Stimulated activated effector memory CD8-positive, alpha-beta T cell treated with anti-CD3 and anti-CD28 coated beads, Interleukin-12 subunit alpha, Interleukin-12 subunit beta, amount 100 ng/mL, for 72 hours (primary cell): ENCODE measurements at regions not wholly inside any gene's neighbourhood (a gene's known extent, or its start where the extent isn't known, plus 50 kb on each side); places are given as distances from the start of the nearest gene placed in this dataset.

ENCODE experiments used
- ATAC-seq: fragments of 150-1000 bp; cut with Tn5 transposase; 2 replicates; pipeline ENCODE4 v1.10.0; 2021
- DNase-seq, 2 donors: peaks; one replicate each; pipeline ENCODE4 v3.0.0; 2021 to 2022; ENCODE audit warnings: low spot score in 2 of 2
- H3K27ac Mint-ChIP-seq: one replicate; pipeline ENCODE4 v1.8.0; 2022; ENCODE audit warnings: mild to moderate bottlenecking, mixed read lengths
- H3K36me3 Mint-ChIP-seq: one replicate; pipeline ENCODE4 v1.8.0; 2022; ENCODE audit warnings: mild to moderate bottlenecking, mixed read lengths
- H3K4me1 Mint-ChIP-seq: one replicate; pipeline ENCODE4 v1.8.0; 2022; ENCODE audit warnings: mixed read lengths
- H3K4me3 Mint-ChIP-seq: one replicate; pipeline ENCODE4 v1.8.0; 2022; ENCODE audit warnings: mild to moderate bottlenecking, mixed read lengths
- H3K9me3 Mint-ChIP-seq: one replicate; pipeline ENCODE4 v1.8.0; 2022; ENCODE audit warnings: mixed read lengths

GRCh38 chr2:66730441-66730840, 295.5 kb downstream of the MEIS1 start:
- DNase-seq (no peak), ATAC-seq (no peak)
- peaks cover 2% of the 10 kb centered on the region for H3K9me3 Mint-ChIP-seq
- H3K27ac Mint-ChIP-seq: no peak overlapping the region
- no peaks in the 10 kb centered on the region for H3K4me1 Mint-ChIP-seq
- H3K36me3 Mint-ChIP-seq: no peaks in the 10 kb centered on the region
- H3K4me3 Mint-ChIP-seq: no peak overlapping the region

DNA sequence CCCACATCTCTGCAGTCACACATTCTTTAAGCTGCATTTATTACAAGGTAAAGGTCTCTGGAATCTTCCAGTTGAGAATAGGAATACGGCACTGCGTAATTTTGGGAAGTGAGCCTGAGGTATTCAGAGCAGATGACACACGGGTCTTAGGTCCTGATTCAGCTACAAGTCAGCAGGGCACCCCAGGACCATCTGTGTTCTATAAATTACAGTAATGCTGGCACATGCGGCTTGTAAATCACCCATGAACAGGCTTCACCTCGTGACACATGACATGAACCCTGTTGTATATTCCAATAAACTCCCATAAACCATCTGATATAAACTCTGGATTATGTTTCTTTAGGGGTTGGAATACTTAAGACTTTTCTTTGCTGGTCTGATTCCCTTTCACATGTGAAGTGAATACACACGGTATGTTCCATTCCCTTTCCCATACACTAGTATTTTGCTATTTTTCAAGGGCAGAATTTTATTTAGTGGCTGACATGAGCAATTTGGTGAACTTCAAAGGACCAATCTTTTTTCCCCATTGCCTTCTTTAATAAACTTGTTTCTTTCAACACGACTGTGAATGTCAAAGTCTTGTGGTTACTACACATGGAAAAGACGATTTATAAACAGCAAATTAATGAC, 298.6 kb downstream of the MEIS1 start:
- no peak for DNase-seq
- no peak for ATAC-seq
- Mint-ChIP-seq H3K9me3 (no peaks in the 10 kb centered on the region), H3K4me3 (no peak overlapping the region), H3K36me3 (no peaks in the 10 kb centered on the region), H3K27ac (no peak overlapping the region), H3K4me1 (no peaks in the 10 kb centered on the region)

- ATAC-seq (no peak), DNase-seq (no peak)
- Mint-ChIP-seq H3K4me1 (no peaks in the 10 kb centered on the region), H3K27ac (no peak overlapping the region), H3K9me3 (peaks cover 2% of the 10 kb centered on the region), H3K36me3 (no peaks in the 10 kb centered on the region), H3K4me3 (no peak overlapping the region)
Measured at GRCh38 chr2:66748939-66749338, 314.0 kb downstream of the MEIS1 start.

DNA sequence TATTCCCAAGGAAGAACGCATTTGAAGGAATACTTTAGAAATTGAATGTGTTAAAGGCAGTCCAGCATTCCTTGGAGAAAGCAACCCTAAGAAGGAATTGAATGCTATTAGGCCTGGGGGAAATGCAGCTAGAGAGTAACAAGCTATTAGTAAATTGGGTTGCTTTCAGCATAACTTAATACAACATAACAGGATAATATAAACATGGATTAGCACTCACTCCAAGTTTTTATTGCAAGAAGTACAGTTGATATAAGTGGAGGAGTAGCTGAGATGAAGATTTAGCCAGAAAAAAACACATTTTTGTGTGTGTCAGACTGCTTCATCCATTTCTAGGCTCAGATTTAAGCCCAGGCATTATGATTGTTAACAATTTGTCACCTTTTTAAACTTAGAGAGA, 314.6 kb downstream of the MEIS1 start:
- H3K4me1 Mint-ChIP-seq: no peaks in the 10 kb centered on the region
- ATAC-seq (no peak), DNase-seq (no peak)
- no peak overlapping the region for H3K4me3 Mint-ChIP-seq
- H3K36me3 Mint-ChIP-seq: no peaks in the 10 kb centered on the region
- peaks cover 4% of the 10 kb centered on the region for H3K9me3 Mint-ChIP-seq
- H3K27ac Mint-ChIP-seq: no peak overlapping the region

- H3K4me1 Mint-ChIP-seq: no peaks in the 10 kb centered on the region
- DNase-seq (no peak), ATAC-seq (no peak)
- no peaks in the 10 kb centered on the region for H3K36me3 Mint-ChIP-seq
- H3K27ac Mint-ChIP-seq: no peak overlapping the region
- peaks cover 8% of the 10 kb centered on the region for H3K9me3 Mint-ChIP-seq
- H3K4me3 Mint-ChIP-seq: no peak overlapping the region
Measured at GRCh38 chr2:66753257-66753656, 318.3 kb downstream of the MEIS1 start.

GRCh38 chr2:66753660-66754059, 318.7 kb downstream of the MEIS1 start:
- ATAC-seq: no peak
- no peak for DNase-seq
- no peaks in the 10 kb centered on the region for H3K4me1 Mint-ChIP-seq
- H3K27ac Mint-ChIP-seq: no peak overlapping the region
- no peaks in the 10 kb centered on the region for H3K36me3 Mint-ChIP-seq
- H3K9me3 Mint-ChIP-seq: peaks cover 8% of the 10 kb centered on the region
- H3K4me3 Mint-ChIP-seq: no peak overlapping the region

DNA sequence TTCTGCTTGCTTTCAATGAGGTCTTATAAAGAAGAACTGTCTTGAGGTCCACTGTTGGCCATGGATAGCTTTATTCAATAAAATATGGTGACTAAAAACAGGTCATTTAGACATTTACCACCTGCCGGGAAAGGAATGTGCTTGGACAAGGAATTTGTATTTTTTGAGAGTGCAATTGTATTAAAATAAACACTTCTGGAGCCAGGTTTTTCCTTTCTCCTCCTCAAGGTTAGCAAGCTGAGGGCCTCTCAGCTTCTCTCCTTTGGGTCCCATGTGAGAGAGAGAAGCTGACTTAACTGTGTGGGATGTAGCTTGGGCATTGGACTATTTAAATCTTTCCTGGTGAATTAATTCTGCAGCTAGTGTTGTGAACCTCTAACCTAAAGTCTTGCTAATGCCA, 321.0 kb downstream of the MEIS1 start:
- Mint-ChIP-seq H3K27ac (no peak overlapping the region), H3K9me3 (peaks cover 11% of the 10 kb centered on the region), H3K36me3 (no peaks in the 10 kb centered on the region), H3K4me3 (no peak overlapping the region), H3K4me1 (no peaks in the 10 kb centered on the region)
- DNase-seq: no peak
- ATAC-seq: no peak

DNA sequence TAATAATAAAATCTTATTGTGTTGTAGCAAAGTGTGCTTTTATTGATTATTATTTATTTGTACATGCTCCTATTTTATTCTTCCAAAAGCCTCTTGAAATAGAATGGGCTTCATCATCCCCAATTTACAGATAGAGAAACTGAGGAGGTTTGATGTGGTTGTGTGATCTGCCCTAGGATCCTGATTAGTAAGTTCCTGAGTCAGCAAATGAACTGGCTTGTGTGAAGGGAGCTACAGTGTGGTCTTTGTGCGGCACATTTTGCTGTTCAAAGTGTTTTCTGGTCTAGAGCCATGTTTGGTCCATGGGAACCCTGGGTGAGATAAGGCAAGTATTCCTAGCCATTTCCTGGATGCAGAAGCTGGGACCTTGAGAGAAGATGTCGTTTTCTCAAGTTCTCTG, 326.9 kb downstream of the MEIS1 start:
- Mint-ChIP-seq H3K4me3 (no peak overlapping the region), H3K4me1 (no peaks in the 10 kb centered on the region), H3K36me3 (no peaks in the 10 kb centered on the region), H3K27ac (no peak overlapping the region), H3K9me3 (peaks cover 8% of the 10 kb centered on the region)
- ATAC-seq (no peak), DNase-seq (no peak)

DNA sequence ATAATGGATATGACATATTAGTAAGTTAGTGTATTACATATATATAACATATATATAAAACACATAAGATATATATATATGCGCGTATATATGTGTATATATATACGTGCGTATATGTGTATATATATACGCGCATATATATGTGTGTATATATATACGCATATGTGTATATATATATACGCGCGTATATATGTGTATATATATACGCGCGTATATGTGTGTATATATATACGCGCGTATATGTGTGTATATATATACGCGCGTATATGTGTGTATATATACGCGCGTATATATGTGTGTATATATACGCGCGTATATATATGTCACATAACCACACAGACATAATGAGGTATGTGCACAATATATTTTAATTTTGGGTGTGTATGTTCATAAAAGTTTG, 327.8 kb downstream of the MEIS1 start:
- H3K9me3 Mint-ChIP-seq: peaks cover 7% of the 10 kb centered on the region
- H3K4me1 Mint-ChIP-seq: no peaks in the 10 kb centered on the region
- no peak overlapping the region for H3K27ac Mint-ChIP-seq
- H3K4me3 Mint-ChIP-seq: no peak overlapping the region
- no peak for ATAC-seq
- H3K36me3 Mint-ChIP-seq: no peaks in the 10 kb centered on the region
- no peak for DNase-seq

GRCh38 chr2:66766582-66766981, 331.7 kb downstream of the MEIS1 start:
- peaks cover 6% of the 10 kb centered on the region for H3K9me3 Mint-ChIP-seq
- H3K4me3 Mint-ChIP-seq: no peak overlapping the region
- no peak overlapping the region for H3K27ac Mint-ChIP-seq
- H3K36me3 Mint-ChIP-seq: no peaks in the 10 kb centered on the region
- no peaks in the 10 kb centered on the region for H3K4me1 Mint-ChIP-seq
- DNase-seq: no peak
- no peak for ATAC-seq

DNA sequence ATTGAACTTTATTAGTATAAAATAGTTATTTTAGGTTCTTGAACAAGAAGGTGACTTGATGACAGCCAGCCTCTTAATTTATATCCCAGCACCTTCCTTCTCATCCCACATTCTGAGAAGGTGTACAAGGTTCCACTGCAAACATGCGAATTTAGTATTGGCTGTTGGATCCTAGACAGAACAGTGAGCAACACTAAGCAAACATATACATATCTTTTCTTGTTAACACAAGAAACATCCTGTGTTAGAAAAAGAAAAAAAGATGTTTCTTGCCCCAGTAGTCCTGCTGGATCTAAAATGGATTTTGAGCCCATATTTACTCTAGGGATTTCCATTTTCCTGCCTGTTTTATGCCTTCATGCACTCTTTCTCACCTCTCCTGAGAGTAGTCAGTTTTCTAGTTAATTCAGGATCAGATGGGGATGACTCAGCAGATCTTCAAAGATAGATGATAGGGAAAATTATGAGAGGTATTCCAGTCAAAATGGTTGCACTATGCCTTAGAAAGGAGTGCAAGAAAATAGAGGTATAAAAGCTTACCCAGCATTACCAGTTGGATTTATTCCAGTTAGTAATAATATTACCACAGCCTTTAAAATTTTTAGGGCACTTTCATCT, 336.5 kb downstream of the MEIS1 start:
- Mint-ChIP-seq H3K4me3 (no peak overlapping the region), H3K9me3 (peaks cover 12% of the 10 kb centered on the region), H3K27ac (no peak overlapping the region), H3K36me3 (no peaks in the 10 kb centered on the region), H3K4me1 (no peaks in the 10 kb centered on the region)
- DNase-seq (no peak), ATAC-seq (no peak)

- H3K4me3 Mint-ChIP-seq: no peak overlapping the region
- ATAC-seq: no peak
- no peak for DNase-seq
- H3K9me3 Mint-ChIP-seq: peaks cover 14% of the 10 kb centered on the region
- H3K36me3 Mint-ChIP-seq: no peaks in the 10 kb centered on the region
- H3K4me1 Mint-ChIP-seq: no peaks in the 10 kb centered on the region
- H3K27ac Mint-ChIP-seq: no peak overlapping the region
Measured at GRCh38 chr2:66772618-66773017, 337.7 kb downstream of the MEIS1 start.

GRCh38 chr2:66775730-66776422, 341.0 kb downstream of the MEIS1 start:
- Mint-ChIP-seq H3K4me3 (no peak overlapping the region), H3K36me3 (no peaks in the 10 kb centered on the region), H3K9me3 (peaks cover 11% of the 10 kb centered on the region), H3K4me1 (no peaks in the 10 kb centered on the region), H3K27ac (no peak overlapping the region)
- ATAC-seq (no peak), DNase-seq (no peak)

GRCh38 chr2:66781804-66782203, 346.9 kb downstream of the MEIS1 start:
- H3K4me1 Mint-ChIP-seq: no peaks in the 10 kb centered on the region
- no peak overlapping the region for H3K27ac Mint-ChIP-seq
- no peaks in the 10 kb centered on the region for H3K36me3 Mint-ChIP-seq
- ATAC-seq (no peak), DNase-seq (no peak)
- H3K4me3 Mint-ChIP-seq: no peak overlapping the region
- H3K9me3 Mint-ChIP-seq: peaks cover 9% of the 10 kb centered on the region

GRCh38 chr2:66782780-66783361, 347.9 kb downstream of the MEIS1 start:
- ATAC-seq (no peak), DNase-seq (no peak)
- Mint-ChIP-seq H3K4me1 (no peaks in the 10 kb centered on the region), H3K27ac (no peak overlapping the region), H3K4me3 (no peak overlapping the region), H3K9me3 (peaks cover 9% of the 10 kb centered on the region), H3K36me3 (no peaks in the 10 kb centered on the region)

DNA sequence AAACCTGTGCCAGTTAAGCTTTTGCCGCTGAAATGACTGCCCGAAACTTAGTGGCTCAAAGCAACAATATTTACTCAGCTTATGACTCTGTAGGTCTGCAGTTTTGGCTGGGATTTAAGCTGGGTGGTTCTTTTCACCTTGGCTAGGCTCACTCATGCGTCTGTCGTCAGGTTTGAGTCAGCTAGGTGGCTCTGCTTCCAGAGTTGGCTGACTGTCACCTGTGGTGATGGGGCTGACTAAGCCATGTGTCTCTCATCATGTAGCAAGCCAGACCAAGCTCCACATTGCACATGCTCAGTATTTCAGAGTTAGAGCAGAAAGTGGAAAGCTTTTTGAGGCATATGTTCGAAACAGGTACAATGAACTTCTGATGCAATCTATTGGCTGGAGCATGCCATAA, 354.8 kb downstream of the MEIS1 start:
- DNase-seq: no peak
- no peaks in the 10 kb centered on the region for H3K36me3 Mint-ChIP-seq
- H3K4me1 Mint-ChIP-seq: no peaks in the 10 kb centered on the region
- peaks cover 4% of the 10 kb centered on the region for H3K9me3 Mint-ChIP-seq
- ATAC-seq: no peak
- no peak overlapping the region for H3K4me3 Mint-ChIP-seq
- H3K27ac Mint-ChIP-seq: no peak overlapping the region
